Spleen (tissue), 7 donors: ENCODE measurements at regions not wholly inside any gene's neighbourhood (a gene's known extent, or its start where the extent isn't known, plus 50 kb on each side); places are given as distances from the start of the nearest gene placed in this dataset.
"Not testable (repeated sequence)": the region's sequence is repeated elsewhere in the genome, so short reads cannot be mapped to it uniquely, and the experiment has no call there.

ENCODE experiments used
- POLR2A ChIP-seq, 3 donors: fragments of 450-650 bp; IDR thresholded peaks; one replicate each; pipeline ENCODE4 v1.5.1; 2017; ENCODE audit warnings: antibody characterized with exemption in 3 of 3, mild to moderate bottlenecking in 1 of 3
- POLR2AphosphoS5 ChIP-seq, 3 donors: sonication (generic); formaldehyde crosslinking; IDR thresholded peaks; one replicate each; pipeline ENCODE4 v1.5.1; 2017; ENCODE audit warnings: antibody characterized with exemption in 3 of 3
- TF ChIP-seq, protein P1 (sequence below), 11 experiments: fragments of 200-600 bp in 7 of 11; fragments of 450-650 bp in 4 of 11; sonication (generic) in 4 of 11; IDR thresholded peaks in 8 of 11; conservative IDR thresholded peaks in 3 of 11; 1 replicate in 7 of 11; 2 replicates in 4 of 11; pipeline versions ENCODE4 v1.4.0 to v1.8.0; 2016 to 2021; ENCODE audit warnings: antibody characterized with exemption in 11 of 11, inconsistent platforms in 4 of 11, mild to moderate bottlenecking in 1 of 11
- donor health status: DM: no; HTN: no; CAD: no; lungs with moderate emphysema.
- donor health status: DM: no; HTN: no; CAD: no.
- donor health status: DM: no; HTN: no; CAD: no.

GRCh38 chr1:67554204-67554603 is 124.0 kb upstream of the SERBP1 start:
- TF ChIP-seq, protein P1, sequence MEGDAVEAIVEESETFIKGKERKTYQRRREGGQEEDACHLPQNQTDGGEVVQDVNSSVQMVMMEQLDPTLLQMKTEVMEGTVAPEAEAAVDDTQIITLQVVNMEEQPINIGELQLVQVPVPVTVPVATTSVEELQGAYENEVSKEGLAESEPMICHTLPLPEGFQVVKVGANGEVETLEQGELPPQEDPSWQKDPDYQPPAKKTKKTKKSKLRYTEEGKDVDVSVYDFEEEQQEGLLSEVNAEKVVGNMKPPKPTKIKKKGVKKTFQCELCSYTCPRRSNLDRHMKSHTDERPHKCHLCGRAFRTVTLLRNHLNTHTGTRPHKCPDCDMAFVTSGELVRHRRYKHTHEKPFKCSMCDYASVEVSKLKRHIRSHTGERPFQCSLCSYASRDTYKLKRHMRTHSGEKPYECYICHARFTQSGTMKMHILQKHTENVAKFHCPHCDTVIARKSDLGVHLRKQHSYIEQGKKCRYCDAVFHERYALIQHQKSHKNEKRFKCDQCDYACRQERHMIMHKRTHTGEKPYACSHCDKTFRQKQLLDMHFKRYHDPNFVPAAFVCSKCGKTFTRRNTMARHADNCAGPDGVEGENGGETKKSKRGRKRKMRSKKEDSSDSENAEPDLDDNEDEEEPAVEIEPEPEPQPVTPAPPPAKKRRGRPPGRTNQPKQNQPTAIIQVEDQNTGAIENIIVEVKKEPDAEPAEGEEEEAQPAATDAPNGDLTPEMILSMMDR (IDR thresholded peaks at IDR 0.05 in 8 of 11, conservative IDR thresholded peaks at IDR 0.05 in 3 of 11) = not testable (repeated sequence)
- TF ChIP-seq POLR2AphosphoS5, POLR2A (IDR thresholded peaks at IDR 0.05): not testable (repeated sequence)
